ENCODE measurements at regions not wholly inside any gene's neighbourhood (a gene's known extent, or its start where the extent isn't known, plus 50 kb on each side); places are given as distances from the start of the nearest gene placed in this dataset.
"Not testable (repeated sequence)": the region's sequence is repeated elsewhere in the genome, so short reads cannot be mapped to it uniquely, and the experiment has no call there.

DNA sequence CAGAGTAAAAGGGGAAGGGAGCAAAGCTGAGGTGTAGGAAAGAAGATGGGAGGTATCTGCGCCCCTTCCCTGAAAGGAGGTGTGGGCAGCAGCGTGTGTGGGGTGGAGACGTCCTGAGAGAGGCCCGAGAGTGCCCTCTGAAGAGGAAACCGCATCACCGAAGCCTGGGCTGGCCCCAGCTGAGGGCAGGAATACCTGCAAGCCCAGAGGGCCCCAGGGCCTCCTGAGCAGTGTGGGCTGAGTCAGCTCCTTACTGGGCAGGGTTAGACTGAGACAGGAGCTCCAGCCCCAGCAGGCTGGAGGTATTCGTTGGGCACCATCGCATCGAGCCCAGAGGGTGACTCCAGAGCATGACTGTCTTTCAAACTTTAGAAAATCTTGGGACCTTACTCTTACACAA, 534.0 kb upstream of the B3GAT1 start:
- no peaks in the 10 kb centered on the region for H3K9me3 ChIP-seq
- intact Hi-C loops (cut with DNase I; ENCODE audit: low total_unique reads) (no loop called here), in situ Hi-C loops (cut with MboI; ENCODE audit: low sequenced_read_pairs in 4 of 4) (no loop called here)
- no peaks in the 10 kb centered on the region for H3K27me3 ChIP-seq
- no peak for DNase-seq
- H3K4me3 ChIP-seq: no peak overlapping the region
- ATAC-seq: no peak
- no peaks in the 10 kb centered on the region for H3K36me3 ChIP-seq
- TF ChIP-seq, protein P1, sequence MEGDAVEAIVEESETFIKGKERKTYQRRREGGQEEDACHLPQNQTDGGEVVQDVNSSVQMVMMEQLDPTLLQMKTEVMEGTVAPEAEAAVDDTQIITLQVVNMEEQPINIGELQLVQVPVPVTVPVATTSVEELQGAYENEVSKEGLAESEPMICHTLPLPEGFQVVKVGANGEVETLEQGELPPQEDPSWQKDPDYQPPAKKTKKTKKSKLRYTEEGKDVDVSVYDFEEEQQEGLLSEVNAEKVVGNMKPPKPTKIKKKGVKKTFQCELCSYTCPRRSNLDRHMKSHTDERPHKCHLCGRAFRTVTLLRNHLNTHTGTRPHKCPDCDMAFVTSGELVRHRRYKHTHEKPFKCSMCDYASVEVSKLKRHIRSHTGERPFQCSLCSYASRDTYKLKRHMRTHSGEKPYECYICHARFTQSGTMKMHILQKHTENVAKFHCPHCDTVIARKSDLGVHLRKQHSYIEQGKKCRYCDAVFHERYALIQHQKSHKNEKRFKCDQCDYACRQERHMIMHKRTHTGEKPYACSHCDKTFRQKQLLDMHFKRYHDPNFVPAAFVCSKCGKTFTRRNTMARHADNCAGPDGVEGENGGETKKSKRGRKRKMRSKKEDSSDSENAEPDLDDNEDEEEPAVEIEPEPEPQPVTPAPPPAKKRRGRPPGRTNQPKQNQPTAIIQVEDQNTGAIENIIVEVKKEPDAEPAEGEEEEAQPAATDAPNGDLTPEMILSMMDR (IDR thresholded peaks at IDR 0.05 in 4 of 5, conservative IDR thresholded peaks at IDR 0.05 in 1 of 5): no peak
- no peak for TF ChIP-seq POLR2A (IDR thresholded peaks at IDR 0.05)
- peaks cover 6 to 18% of the 10 kb centered on the region in 2 donors for H3K4me1 ChIP-seq
- no peak overlapping the region for H3K27ac ChIP-seq

DNA sequence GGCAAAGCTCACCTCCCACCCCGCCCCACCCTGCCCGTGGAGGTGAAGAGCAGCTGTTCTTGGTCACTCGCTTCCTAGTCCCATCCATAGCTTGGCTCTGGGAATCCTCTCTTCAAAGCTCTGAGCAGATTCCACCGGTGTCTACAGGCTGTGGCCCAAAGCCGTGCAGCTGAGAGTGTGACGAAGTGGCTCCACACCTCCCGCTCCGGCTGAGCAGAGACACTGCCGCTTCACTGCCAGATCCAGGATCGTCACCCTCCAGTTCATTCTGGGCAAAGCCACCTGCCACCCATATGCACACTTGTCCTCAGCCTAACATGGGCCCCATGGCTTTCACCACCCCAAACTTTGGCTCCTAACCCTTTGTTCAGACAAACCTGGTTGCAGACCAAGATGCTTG, 532.9 kb upstream of the B3GAT1 start:
- Histone ChIP-seq H3K4me1 (peaks cover 6 to 17% of the 10 kb centered on the region in 2 donors), H3K27ac (no peak overlapping the region), H3K27me3 (no peaks in the 10 kb centered on the region), H3K36me3 (no peaks in the 10 kb centered on the region), H3K9me3 (no peaks in the 10 kb centered on the region), H3K4me3 (no peak overlapping the region)
- intact Hi-C loops (cut with DNase I; ENCODE audit: low total_unique reads) (no loop called here), in situ Hi-C loops (cut with MboI; ENCODE audit: low sequenced_read_pairs in 4 of 4) (no loop called here)
- no peak for ATAC-seq
- DNase-seq: no peak
- TF ChIP-seq, protein P1 (IDR thresholded peaks at IDR 0.05 in 4 of 5, conservative IDR thresholded peaks at IDR 0.05 in 1 of 5): no peak

DNA sequence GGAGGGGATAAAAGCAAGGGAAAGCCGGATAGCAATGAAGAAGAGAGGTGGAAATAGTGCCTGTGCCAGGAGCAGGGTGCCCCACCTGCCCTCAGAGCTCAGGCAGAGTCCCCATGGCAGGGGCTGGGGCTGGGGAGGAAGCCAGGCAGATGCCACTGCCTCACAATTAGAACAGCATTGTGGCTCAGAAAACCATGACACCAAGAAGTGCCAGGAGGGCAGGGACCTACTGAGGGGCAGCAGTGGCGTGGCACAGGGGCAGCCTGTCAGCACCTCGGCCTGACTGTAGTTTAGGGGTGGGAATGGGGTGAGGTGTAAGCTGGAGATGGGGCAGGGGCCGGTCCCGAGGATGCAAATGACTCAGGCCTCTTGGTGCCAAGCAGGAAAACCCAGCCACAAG, 532.1 kb upstream of the B3GAT1 start:
- H3K9me3 ChIP-seq: no peaks in the 10 kb centered on the region
- TF ChIP-seq, protein P1 (IDR thresholded peaks at IDR 0.05 in 4 of 5, conservative IDR thresholded peaks at IDR 0.05 in 1 of 5): no peak
- no peak for TF ChIP-seq POLR2A (IDR thresholded peaks at IDR 0.05)
- H3K4me3 ChIP-seq: no peak overlapping the region
- peaks cover 0 to 8% of the 10 kb centered on the region in 2 donors for H3K4me1 ChIP-seq
- intact Hi-C loops (cut with DNase I; ENCODE audit: low total_unique reads): no loop called here
- H3K27ac ChIP-seq: no peak overlapping the region
- ATAC-seq: no peak
- no peak for DNase-seq
- no peaks in the 10 kb centered on the region for H3K36me3 ChIP-seq
- no peaks in the 10 kb centered on the region for H3K27me3 ChIP-seq
- in situ Hi-C loops (cut with MboI; ENCODE audit: low sequenced_read_pairs in 4 of 4): no loop called here

DNA sequence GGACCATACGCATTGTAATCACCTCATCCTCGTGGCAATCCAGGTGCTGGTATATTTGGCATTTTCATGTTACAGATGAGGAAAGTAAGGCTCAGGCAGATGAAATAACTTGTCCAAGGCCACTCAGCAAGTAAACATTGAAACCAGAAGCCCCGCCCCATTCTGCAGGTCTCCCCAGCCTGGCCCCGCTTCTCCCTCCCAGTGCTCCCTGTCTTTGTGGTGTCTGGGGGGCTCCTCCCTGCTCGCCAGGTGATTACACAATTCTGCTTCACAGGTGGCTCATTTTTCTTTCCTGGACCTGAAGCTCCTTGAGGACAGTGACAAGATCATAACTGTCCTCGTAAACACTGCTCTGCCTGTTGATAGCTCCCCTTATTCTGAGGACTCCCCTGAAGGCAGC, 531.5 kb upstream of the B3GAT1 start:
- no peaks in the 10 kb centered on the region for H3K27me3 ChIP-seq
- intact Hi-C loops (cut with DNase I; ENCODE audit: low total_unique reads) (no loop called here), in situ Hi-C loops (cut with MboI; ENCODE audit: low sequenced_read_pairs in 4 of 4) (no loop called here)
- ATAC-seq (no peak), DNase-seq (no peak)
- H3K36me3 ChIP-seq: no peaks in the 10 kb centered on the region
- no peaks in the 10 kb centered on the region for H3K9me3 ChIP-seq
- peaks cover 0 to 2% of the 10 kb centered on the region in 2 donors for H3K4me1 ChIP-seq
- TF ChIP-seq, protein P1 (IDR thresholded peaks at IDR 0.05 in 4 of 5, conservative IDR thresholded peaks at IDR 0.05 in 1 of 5): no peak
- no peak for TF ChIP-seq POLR2A (IDR thresholded peaks at IDR 0.05)
- no peak overlapping the region for H3K27ac ChIP-seq
- H3K4me3 ChIP-seq: no peak overlapping the region

DNA sequence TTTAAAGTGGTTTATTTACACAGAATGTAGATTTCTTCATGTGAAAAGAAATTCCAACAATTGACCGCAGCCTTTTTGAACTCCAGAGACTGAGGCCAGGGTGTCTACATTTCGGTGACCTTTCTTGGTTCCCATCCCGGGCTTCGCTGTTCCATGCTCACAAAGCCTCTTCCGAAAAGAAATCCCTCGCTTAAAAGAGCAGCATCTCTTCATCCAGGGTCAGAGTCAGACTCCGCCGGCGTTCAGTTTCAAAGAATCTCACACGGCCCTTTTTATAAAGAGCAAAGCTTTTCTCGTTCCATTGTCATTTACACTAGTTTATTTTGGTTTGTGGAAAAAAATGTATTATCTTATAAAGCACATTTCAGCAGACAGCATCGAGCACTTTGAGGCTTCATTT, 530.6 kb upstream of the B3GAT1 start:
- no peaks in the 10 kb centered on the region for H3K4me1 ChIP-seq
- H3K27me3 ChIP-seq: no peaks in the 10 kb centered on the region
- DNase-seq (no peak), ATAC-seq (no peak)
- no peak overlapping the region for H3K27ac ChIP-seq
- no peak overlapping the region for H3K4me3 ChIP-seq
- H3K9me3 ChIP-seq: no peaks in the 10 kb centered on the region
- TF ChIP-seq POLR2A (IDR thresholded peaks at IDR 0.05): no peak
- TF ChIP-seq, protein P1 (IDR thresholded peaks at IDR 0.05 in 4 of 5, conservative IDR thresholded peaks at IDR 0.05 in 1 of 5): no peak
- no peaks in the 10 kb centered on the region for H3K36me3 ChIP-seq
- in situ Hi-C loops (cut with MboI; ENCODE audit: low sequenced_read_pairs in 4 of 4) (no loop called here), intact Hi-C loops (cut with DNase I; ENCODE audit: low total_unique reads) (no loop called here)

DNA sequence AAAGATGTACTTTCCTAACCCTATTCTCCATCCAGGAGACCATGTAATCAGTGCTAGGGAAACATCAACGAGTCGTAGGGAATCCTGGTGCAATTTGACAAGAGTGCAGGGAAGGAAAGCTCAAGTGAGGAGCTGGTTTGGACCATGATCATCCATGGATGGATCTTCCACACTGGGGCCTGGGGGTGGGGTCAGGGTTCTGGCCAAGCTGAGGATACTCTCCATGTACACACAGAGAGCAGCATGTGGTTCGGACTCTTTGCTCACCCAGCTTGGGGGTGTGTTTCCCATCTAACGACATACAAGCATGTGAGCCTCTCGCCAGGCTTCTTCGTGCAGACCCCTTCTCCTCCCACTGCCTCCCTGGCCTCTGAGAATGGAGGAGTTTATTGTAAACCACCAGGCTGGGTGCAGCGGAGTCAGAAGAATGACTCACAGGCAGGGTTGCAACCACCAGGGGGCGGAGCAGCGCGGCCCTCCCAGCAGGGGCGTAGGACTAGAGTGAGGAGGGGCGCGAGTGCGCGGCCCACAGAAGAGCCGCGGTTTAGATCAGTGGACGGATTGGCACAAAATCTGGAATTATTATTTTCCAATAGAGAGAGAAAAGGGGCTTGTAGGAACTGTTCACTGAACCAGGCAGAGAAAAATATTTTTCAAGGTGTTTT, 530.0 kb upstream of the B3GAT1 start:
- intact Hi-C loops (cut with DNase I; ENCODE audit: low total_unique reads): not testable (repeated sequence)

More for the DNA sequence above, 530.0 kb upstream of the B3GAT1 start:
- H3K27ac ChIP-seq; H3K27me3 ChIP-seq; ATAC-seq; H3K36me3 ChIP-seq; in situ Hi-C loops (cut with MboI; ENCODE audit: low sequenced_read_pairs in 4 of 4); H3K4me1 ChIP-seq; DNase-seq; H3K9me3 ChIP-seq; H3K4me3 ChIP-seq: not testable (repeated sequence)
